Activated CD8-positive, alpha-beta memory T cell treated with anti-CD3 and anti-CD28 coated beads, Interleukin-2, amount 50 U/mL, for 24 hours (primary cell): ENCODE measurements at regions not wholly inside any gene's neighbourhood (a gene's known extent, or its start where the extent isn't known, plus 50 kb on each side); places are given as distances from the start of the nearest gene placed in this dataset.

Experiments
- DNase-seq: peaks from one replicate; pipeline ENCODE4 v3.0.0-alpha.2; 2020; ENCODE audit errors: extremely low read depth

- DNase-seq, result no peak
These were observed 52.7 kb upstream of the PELI1 start for GRCh38 chr2:64196963-64197362.

DNA sequence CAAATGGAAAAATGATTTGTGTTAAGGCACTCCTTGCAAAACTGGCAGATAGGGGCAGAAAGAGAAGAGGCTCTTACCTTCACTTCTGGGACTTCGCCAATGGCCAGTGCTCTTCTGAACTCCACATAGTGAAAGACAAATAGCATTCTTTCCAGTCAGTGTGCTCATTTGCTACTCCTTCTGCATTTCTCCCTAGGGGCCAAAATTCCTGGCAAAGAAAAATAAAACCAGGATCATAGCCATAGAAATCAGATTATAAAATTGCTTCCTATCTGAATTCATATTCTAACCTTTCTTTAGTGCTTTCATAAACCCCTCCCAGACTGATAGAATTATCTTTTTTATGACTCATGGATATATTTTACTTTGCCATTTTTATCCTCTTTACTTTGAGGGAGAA lies 56.9 kb upstream of the PELI1 start:
- DNase-seq, result no peak

DNA sequence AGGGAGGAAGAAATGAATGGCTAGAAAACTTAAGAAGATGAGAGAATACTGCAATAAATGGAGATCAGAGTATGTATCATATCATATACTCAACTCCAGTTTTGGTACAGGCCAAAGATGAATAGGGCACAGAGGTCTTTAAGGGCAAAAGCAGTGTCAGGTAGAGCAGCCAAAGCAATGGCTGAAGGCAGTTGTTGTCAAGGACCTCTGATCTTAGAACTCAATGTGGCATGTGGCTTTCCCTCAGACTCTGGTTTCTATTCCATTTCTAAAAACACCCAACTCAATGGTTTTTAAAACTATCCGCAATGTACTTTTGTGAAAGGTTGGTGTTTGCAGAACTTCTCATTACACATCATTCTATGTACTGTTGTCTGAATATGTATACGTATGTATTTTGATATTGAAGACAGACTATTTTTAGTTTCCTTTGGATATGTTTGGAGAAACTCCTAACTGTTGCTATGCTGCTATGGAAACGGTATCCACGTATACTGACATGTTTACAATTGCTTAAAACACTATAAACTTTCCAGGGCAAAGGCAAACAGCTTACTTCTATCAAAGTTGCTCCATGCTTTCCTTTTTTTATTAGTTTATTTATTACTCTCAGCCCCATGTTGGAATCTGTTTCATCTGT lies 58.1 kb upstream of the PELI1 start:
- DNase-seq, result no peak

DNA sequence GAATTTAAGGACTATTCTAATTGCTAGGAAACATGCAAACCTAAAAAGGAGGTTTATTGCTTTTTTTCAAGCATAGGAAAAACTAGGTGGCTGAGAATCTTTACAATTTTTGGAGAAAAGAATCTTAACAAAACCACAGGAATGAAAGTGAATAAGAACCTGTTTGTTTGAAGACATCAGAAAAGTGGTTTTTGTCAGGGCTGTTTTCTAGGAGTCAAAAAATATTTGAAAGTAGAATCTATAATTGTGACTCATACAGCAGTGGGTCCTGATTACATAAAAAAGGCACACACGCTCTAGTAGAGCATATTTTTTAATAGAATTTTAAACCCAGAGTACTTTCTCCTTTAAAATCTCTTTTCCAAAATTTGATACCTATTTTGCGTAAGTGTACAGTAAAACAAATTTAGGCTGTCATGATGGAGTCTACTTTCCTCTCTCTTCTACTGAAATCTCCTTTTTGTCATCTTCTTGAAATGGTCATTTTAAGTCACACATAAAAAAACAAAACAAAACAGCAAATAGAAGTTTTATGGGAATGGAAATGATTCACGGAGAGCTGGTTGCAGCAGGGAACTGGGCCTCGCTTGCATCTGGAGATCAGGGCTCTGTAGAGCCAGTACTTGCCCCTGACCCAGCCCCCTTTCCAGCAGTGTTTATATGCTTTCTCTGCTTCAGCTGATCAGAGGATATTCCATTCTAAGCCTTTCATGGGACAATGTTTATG lies 59.1 kb upstream of the PELI1 start:
- no peak for DNase-seq

- DNase-seq, result no peak
These were observed 59.8 kb upstream of the PELI1 start for GRCh38 chr2:64203858-64204632.

- DNase-seq, result no peak
These were observed 60.5 kb upstream of the PELI1 start for GRCh38 chr2:64204703-64205102.

GRCh38 chr2:64205415-64205814 lies 61.2 kb upstream of the PELI1 start:
- DNase-seq, result no peak

DNA sequence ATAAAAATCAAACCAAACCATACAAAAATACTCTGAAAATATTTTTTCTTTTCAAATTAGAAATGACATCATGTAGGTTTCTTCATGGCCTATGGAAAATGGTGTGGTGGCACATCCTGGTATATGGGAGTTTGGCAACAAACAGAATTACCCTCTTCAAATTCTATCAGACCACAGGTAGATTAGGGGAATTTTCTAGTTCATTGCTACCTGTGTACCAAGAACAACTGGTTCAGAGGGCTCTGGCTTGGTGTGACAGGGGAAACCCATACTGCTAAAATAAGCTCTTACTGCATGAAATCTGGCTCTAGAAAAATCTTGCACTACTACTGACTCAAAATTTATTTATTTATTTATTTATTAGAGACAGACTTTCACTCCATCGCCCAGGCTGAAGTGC lies 63.4 kb upstream of the PELI1 start:
- no peak for DNase-seq

GRCh38 chr2:64210816-64211215 lies 66.6 kb upstream of the PELI1 start:
- no peak for DNase-seq

GRCh38 chr2:64211276-64211921 lies 67.2 kb upstream of the PELI1 start:
- DNase-seq, result no peak

DNA sequence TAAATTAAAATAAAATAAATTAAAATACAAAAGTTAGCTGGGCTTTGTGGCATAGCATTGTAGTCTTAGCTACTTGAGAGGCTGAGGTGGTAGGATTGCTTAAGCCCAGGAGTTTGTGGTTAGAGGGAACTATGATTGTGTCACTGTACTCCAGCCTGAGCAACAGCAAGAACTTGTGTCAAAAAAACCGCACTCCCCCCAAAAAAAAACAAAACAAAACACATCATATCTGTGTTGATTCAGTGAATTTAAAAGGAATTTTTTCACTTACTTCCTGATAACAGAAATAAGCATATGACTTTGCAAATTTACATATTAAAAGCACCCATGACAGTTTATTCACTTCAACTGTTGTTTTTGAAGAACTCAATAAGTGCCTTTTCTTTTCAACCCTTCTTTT lies 68.1 kb upstream of the PELI1 start:
- DNase-seq, result no peak

DNA sequence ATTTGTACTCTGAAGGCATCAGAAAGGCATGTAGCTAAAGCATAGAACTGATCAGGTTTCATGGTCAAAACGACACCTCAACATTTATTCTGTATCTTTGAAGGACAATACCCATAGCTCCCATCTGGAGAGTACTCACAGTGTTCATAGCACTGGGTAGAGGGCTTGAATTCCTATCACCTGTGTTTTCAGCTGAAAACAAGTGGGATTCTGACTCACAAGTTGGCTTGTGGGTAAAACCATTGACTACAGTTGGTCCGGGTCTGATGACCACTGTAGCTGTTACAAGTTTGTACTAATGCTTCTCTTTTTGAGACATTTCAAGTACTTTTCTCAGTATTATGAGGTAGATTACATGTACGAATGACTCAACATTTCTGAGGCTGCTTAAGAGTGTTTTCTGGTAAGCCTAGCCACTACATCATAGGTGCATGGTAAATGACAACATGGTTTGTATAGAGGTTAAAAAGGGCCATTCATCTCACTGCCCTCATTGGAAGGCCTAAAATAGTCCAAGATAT lies 68.6 kb upstream of the PELI1 start:
- no peak for DNase-seq

GRCh38 chr2:64213532-64214275 lies 69.5 kb upstream of the PELI1 start:
- no peak for DNase-seq

- DNase-seq, result no peak
These were observed 70.3 kb upstream of the PELI1 start for GRCh38 chr2:64214281-64215115.

GRCh38 chr2:64217198-64217869 lies 73.1 kb upstream of the PELI1 start:
- DNase-seq, result no peak

DNA sequence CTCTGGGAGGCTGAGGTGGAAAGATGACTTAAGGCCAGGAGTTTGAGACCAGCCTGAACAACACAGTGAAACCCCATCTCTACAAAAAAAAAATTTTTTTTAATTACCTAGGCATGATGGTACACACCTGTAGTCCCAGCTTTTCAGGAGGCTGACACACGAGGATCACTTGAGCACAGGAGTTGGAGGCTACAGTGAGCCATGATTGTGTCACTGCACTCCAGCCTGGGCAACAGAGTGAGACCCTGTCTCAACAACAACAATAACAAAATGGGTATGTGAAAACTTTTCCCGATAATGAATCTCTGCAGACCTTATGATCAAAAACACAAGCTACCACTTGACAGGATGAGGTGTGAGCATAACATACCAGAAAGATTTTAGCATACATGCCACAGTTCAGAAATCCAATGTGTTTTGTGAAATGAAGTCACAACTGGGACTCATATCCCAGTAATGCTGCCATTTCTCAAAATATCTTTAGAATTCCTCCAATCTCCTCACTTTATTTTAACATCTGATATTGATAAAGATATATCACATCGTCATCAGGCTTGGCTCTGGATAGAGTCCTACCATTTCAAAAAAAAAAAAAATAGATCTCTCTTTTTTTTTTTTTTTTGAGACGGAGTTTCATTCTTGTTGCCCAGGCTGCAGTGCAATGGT lies 74.0 kb upstream of the PELI1 start:
- DNase-seq, result no peak

DNA sequence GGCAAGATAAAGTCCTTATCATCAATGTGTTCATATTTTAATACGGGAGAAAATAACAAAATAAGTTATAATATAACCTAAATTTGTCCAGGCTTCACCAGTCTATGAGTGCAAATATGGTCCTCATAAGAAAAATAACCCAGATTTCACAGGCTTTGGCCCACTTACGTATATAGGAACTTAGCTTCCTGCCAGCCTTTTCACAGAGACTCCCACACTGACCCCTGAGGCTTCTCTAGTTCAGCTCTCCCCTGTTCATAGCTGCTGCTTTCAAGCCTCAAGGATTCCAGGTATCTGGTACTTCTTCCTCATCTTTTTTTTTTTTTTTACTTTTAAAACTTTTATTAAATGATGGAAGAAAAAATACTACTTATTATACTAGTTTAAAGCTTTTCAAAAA lies 74.9 kb upstream of the PELI1 start:
- DNase-seq, result no peak

- DNase-seq, result no peak
These were observed 76.0 kb upstream of the PELI1 start for GRCh38 chr2:64220265-64220664.

DNA sequence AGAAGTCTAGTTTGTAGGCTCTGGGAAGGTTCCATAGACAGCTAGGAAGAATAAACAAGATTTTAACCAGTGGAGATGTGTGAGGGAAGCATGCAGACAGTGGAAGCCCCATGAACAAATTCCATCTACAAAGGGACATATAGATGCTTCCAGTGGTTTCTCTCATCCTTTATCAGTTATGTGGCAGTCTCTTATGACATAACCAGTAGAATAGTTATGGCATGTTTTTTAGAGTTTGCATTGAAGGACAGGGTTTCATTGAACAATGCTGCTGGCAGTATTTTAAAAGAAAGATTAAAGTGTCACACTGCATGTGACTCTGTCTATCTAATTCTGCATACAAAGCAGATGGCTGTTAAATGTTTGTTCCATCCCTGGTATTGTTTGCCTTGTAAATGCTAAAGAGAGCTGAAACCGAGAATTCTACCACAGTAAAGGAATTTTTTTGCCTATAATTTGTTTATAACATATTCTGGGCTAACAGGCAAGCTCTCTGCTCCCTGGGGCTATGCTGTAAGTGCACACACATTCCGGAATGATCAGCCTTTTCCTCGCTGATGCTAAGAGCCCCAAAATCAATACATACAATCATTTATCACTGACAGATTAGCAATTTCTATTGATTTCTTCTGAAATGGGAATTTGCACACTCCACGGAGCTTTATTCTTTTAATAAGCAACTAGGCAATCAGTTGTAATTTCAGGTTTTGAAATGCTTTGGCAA lies 76.8 kb upstream of the PELI1 start:
- DNase-seq, result no peak
